ENCODE measurements at regions not wholly inside any gene's neighbourhood (a gene's known extent, or its start where the extent isn't known, plus 50 kb on each side); places are given as distances from the start of the nearest gene placed in this dataset.
"Not testable (repeated sequence)": the region's sequence is repeated elsewhere in the genome, so short reads cannot be mapped to it uniquely, and the experiment has no call there.

- peaks cover 18 to 22% of the 10 kb centered on the region in 2 donors for H3K9me3 Mint-ChIP-seq
- H3K27ac Mint-ChIP-seq, result no peak overlapping the region
- DNase-seq (ENCODE audit: low spot score in 2 of 2) (no peak), ATAC-seq (no peak)
- peaks cover 0 to 10% of the 10 kb centered on the region in 2 donors for H3K36me3 Mint-ChIP-seq
Measured at GRCh38 chr13:83667606-83668005, 214.7 kb downstream of the SLITRK1 start.

- H3K9me3 Mint-ChIP-seq, result peaks cover 12 to 22% of the 10 kb centered on the region in 2 donors
- H3K36me3 Mint-ChIP-seq, result peaks cover 0 to 10% of the 10 kb centered on the region in 2 donors
- H3K27ac Mint-ChIP-seq, result no peak overlapping the region
- ATAC-seq (no peak), DNase-seq (ENCODE audit: low spot score in 2 of 2) (no peak)
Measured at GRCh38 chr13:83666141-83666540, 216.1 kb downstream of the SLITRK1 start.

- Mint-ChIP-seq H3K9me3 (peaks cover 4 to 11% of the 10 kb centered on the region in 2 donors), H3K27ac (no peak overlapping the region), H3K36me3 (no peaks in the 10 kb centered on the region)
- DNase-seq (ENCODE audit: low spot score in 2 of 2), result no peak
- no peak for ATAC-seq
Measured at GRCh38 chr13:83657281-83657680, 225.0 kb downstream of the SLITRK1 start.

GRCh38 chr13:83642617-83643016, 239.7 kb downstream of the SLITRK1 start:
- not testable (repeated sequence) for ATAC-seq; DNase-seq (ENCODE audit: low spot score in 2 of 2); H3K27ac Mint-ChIP-seq
- H3K9me3 Mint-ChIP-seq, result peaks cover 21 to 29% of the 10 kb centered on the region in 2 donors
- peaks cover 0 to 11% of the 10 kb centered on the region in 2 donors for H3K36me3 Mint-ChIP-seq

- peaks cover 2 to 14% of the 10 kb centered on the region in 2 donors for H3K9me3 Mint-ChIP-seq
- no peaks in the 10 kb centered on the region for H3K36me3 Mint-ChIP-seq
- H3K27ac Mint-ChIP-seq, result no peak overlapping the region
- ATAC-seq, result no peak
- no peak for DNase-seq (ENCODE audit: low spot score in 2 of 2)
Measured at GRCh38 chr13:83634601-83635000, 247.7 kb downstream of the SLITRK1 start.

- Mint-ChIP-seq H3K9me3 (peaks cover 0 to 8% of the 10 kb centered on the region in 2 donors), H3K36me3 (no peaks in the 10 kb centered on the region), H3K27ac (no peak overlapping the region)
- ATAC-seq (no peak), DNase-seq (ENCODE audit: low spot score in 2 of 2) (no peak)
Measured at GRCh38 chr13:83633746-83634145, 248.5 kb downstream of the SLITRK1 start.

GRCh38 chr13:83622422-83622784, 259.9 kb downstream of the SLITRK1 start:
- DNase-seq (ENCODE audit: low spot score in 2 of 2) (no peak), ATAC-seq (no peak)
- H3K36me3 Mint-ChIP-seq, result peaks cover 0 to 4% of the 10 kb centered on the region in 2 donors
- peaks cover 4 to 7% of the 10 kb centered on the region in 2 donors for H3K9me3 Mint-ChIP-seq
- peak overlapping the region in 1 of 2 donors; percentile 36 for H3K27ac Mint-ChIP-seq

- Mint-ChIP-seq H3K27ac (no peak overlapping the region), H3K9me3 (peaks cover 4 to 7% of the 10 kb centered on the region in 2 donors), H3K36me3 (peaks cover 0 to 4% of the 10 kb centered on the region in 2 donors)
- DNase-seq (ENCODE audit: low spot score in 2 of 2) (no peak), ATAC-seq (no peak)
Measured at GRCh38 chr13:83621765-83622421, 260.4 kb downstream of the SLITRK1 start.

GRCh38 chr13:83620530-83621220, 261.6 kb downstream of the SLITRK1 start:
- Mint-ChIP-seq H3K9me3 (peaks cover 4 to 7% of the 10 kb centered on the region in 2 donors), H3K36me3 (peaks cover 0 to 4% of the 10 kb centered on the region in 2 donors), H3K27ac (no peak overlapping the region)
- no peak for ATAC-seq
- no peak for DNase-seq (ENCODE audit: low spot score in 2 of 2)

- Mint-ChIP-seq H3K9me3 (peaks cover 9 to 12% of the 10 kb centered on the region in 2 donors), H3K27ac (no peak overlapping the region), H3K36me3 (peaks cover 0 to 4% of the 10 kb centered on the region in 2 donors)
- DNase-seq (ENCODE audit: low spot score in 2 of 2) (no peak), ATAC-seq (no peak)
Measured at GRCh38 chr13:83618966-83619365, 263.3 kb downstream of the SLITRK1 start.

GRCh38 chr13:83613524-83613923, 268.8 kb downstream of the SLITRK1 start:
- DNase-seq (ENCODE audit: low spot score in 2 of 2) (no peak), ATAC-seq (no peak)
- no peak overlapping the region for H3K27ac Mint-ChIP-seq
- H3K9me3 Mint-ChIP-seq, result peaks cover 23 to 24% of the 10 kb centered on the region in 2 donors
- peaks cover 0 to 9% of the 10 kb centered on the region in 2 donors for H3K36me3 Mint-ChIP-seq

GRCh38 chr13:83601539-83601938, 280.7 kb downstream of the SLITRK1 start:
- no peak overlapping the region for H3K27ac Mint-ChIP-seq
- H3K9me3 Mint-ChIP-seq, result peaks cover 7 to 19% of the 10 kb centered on the region in 2 donors
- DNase-seq (ENCODE audit: low spot score in 2 of 2) (no peak), ATAC-seq (no peak)
- H3K36me3 Mint-ChIP-seq, result no peaks in the 10 kb centered on the region

- no peak for ATAC-seq
- H3K36me3 Mint-ChIP-seq, result no peaks in the 10 kb centered on the region
- H3K27ac Mint-ChIP-seq, result no peak overlapping the region
- DNase-seq (ENCODE audit: low spot score in 2 of 2), result no peak
- H3K9me3 Mint-ChIP-seq, result peaks cover 13 to 16% of the 10 kb centered on the region in 2 donors
Measured at GRCh38 chr13:83592095-83592494, 290.2 kb downstream of the SLITRK1 start.

- no peaks in the 10 kb centered on the region for H3K36me3 Mint-ChIP-seq
- peaks cover 4 to 5% of the 10 kb centered on the region in 2 donors for H3K9me3 Mint-ChIP-seq
- no peak overlapping the region for H3K27ac Mint-ChIP-seq
- ATAC-seq (no peak), DNase-seq (ENCODE audit: low spot score in 2 of 2) (no peak)
Measured at GRCh38 chr13:83589814-83590213, 292.5 kb downstream of the SLITRK1 start.

GRCh38 chr13:83577183-83577582, 305.1 kb downstream of the SLITRK1 start:
- DNase-seq (ENCODE audit: low spot score in 2 of 2) (no peak), ATAC-seq (no peak)
- H3K9me3 Mint-ChIP-seq, result peaks cover 4 to 13% of the 10 kb centered on the region in 2 donors
- no peaks in the 10 kb centered on the region for H3K36me3 Mint-ChIP-seq
- H3K27ac Mint-ChIP-seq, result no peak overlapping the region

- ATAC-seq, result no peak
- no peak for DNase-seq (ENCODE audit: low spot score in 2 of 2)
- Mint-ChIP-seq H3K9me3 (peaks cover 4 to 5% of the 10 kb centered on the region in 2 donors), H3K36me3 (no peaks in the 10 kb centered on the region), H3K27ac (no peak overlapping the region)
Measured at GRCh38 chr13:83568019-83568418, 314.3 kb downstream of the SLITRK1 start.

GRCh38 chr13:83563499-83563898, 318.8 kb downstream of the SLITRK1 start:
- peaks cover 0 to 6% of the 10 kb centered on the region in 2 donors for H3K9me3 Mint-ChIP-seq

GRCh38 chr13:83557845-83558244, 324.4 kb downstream of the SLITRK1 start:
- Mint-ChIP-seq H3K36me3 (no peaks in the 10 kb centered on the region), H3K9me3 (peaks cover 11 to 13% of the 10 kb centered on the region in 2 donors), H3K27ac (no peak overlapping the region)
- ATAC-seq (no peak), DNase-seq (ENCODE audit: low spot score in 2 of 2) (no peak)

More at GRCh38 chr13:83563499-83563898, 318.8 kb downstream of the SLITRK1 start:
- DNase-seq (ENCODE audit: low spot score in 2 of 2) (no peak), ATAC-seq (no peak)
- Mint-ChIP-seq H3K27ac (no peak overlapping the region), H3K36me3 (no peaks in the 10 kb centered on the region)
